H1 (cell line): ENCODE measurements at regions not wholly inside any gene's neighbourhood (a gene's known extent, or its start where the extent isn't known, plus 50 kb on each side); places are given as distances from the start of the nearest gene placed in this dataset.

Experiments used
- CTCF ChIA-PET: fragments of 300-600 bp; sonication (Branson Sonifier 250); formaldehyde crosslinking; loops from one replicate; lab custom pipeline; 2021; ENCODE audit not compliant: partially characterized antibody; lab: Charles Lee
- POLR2A ChIA-PET: fragments of 300-600 bp; sonication (Branson Sonifier 250); formaldehyde crosslinking; loops from one replicate; lab custom pipeline; 2021; ENCODE audit warnings: inconsistent platforms; ENCODE audit not compliant: partially characterized antibody; lab: Charles Lee
- DNase-seq, 2 experiments: peaks; one replicate each; pipeline versions ENCODE4 v3.0.0 to v3.0.0-alpha.2; 2010 to 2022; ENCODE audit warnings: low spot score in 2 of 2, low read depth in 1 of 2, mixed read lengths in 1 of 2
- FAIRE-seq: peaks from 2 replicates; lab custom pipeline; 2011; peaks lifted over from hg19 to GRCh38; lab: Jason Lieb, UNC
- H2AFZ ChIP-seq: 2 replicates; pipeline ENCODE4 v1.8.1; 2012; ENCODE audit warnings: low read length, inconsistent platforms
- H2AK5ac ChIP-seq: 2 replicates; pipeline ENCODE4 v1.6.1; 2013; ENCODE audit warnings: low read depth, low read length
- H2BK120ac ChIP-seq: replicated peaks from 2 replicates; pipeline ENCODE3; 2013; ENCODE audit warnings: low read depth, low read length, inconsistent platforms
- H2BK12ac ChIP-seq: 2 replicates; pipeline ENCODE4 v1.6.1; 2013; ENCODE audit warnings: low read depth, low read length
- H2BK15ac ChIP-seq: 2 replicates; pipeline ENCODE4 v1.6.1; 2013; ENCODE audit warnings: low read length
- H2BK20ac ChIP-seq: 2 replicates; pipeline ENCODE4 v1.6.1; 2013; ENCODE audit warnings: low read length
- H2BK5ac ChIP-seq: 2 replicates; pipeline ENCODE4 v1.6.1; 2013; ENCODE audit warnings: low read depth, low read length
- H3K14ac ChIP-seq: 2 replicates; pipeline ENCODE4 v1.6.1; 2013; ENCODE audit warnings: inconsistent platforms; ENCODE audit not compliant: insufficient read length
- H3K18ac ChIP-seq: 2 replicates; pipeline ENCODE4 v1.6.1; 2013; ENCODE audit warnings: low read length; ENCODE audit errors: extremely low read depth
- H3K23ac ChIP-seq: 2 replicates; pipeline ENCODE4 v1.6.1; 2013; ENCODE audit warnings: inconsistent platforms; ENCODE audit not compliant: insufficient read length
- H3K23me2 ChIP-seq: 2 replicates; pipeline ENCODE4 v1.6.1; 2013; ENCODE audit warnings: low read depth, low read length
- H3K27ac ChIP-seq: 2 replicates; pipeline ENCODE4 v1.6.1; 2011; ENCODE audit warnings: low read depth, low read length, inconsistent platforms
- H3K27me3 ChIP-seq, 4 experiments: replicated peaks in 1 of 4; 1 replicate in 1 of 4; 2 replicates in 3 of 4; pipeline versions ENCODE4 v1.6.1 to v1.8.1; 2011 to 2013; ENCODE audit warnings: low read length in 3 of 4, mild to moderate bottlenecking in 3 of 4, inconsistent platforms in 2 of 4, mixed read lengths in 2 of 4, moderate library complexity in 1 of 4; ENCODE audit not compliant: control insufficient read depth in 3 of 4, insufficient read depth in 3 of 4; ENCODE audit errors: extremely low read depth in 1 of 4
- H3K36me3 ChIP-seq, 4 experiments: 2 replicates each; pipeline versions ENCODE4 v1.6.1 to v1.8.1; 2011 to 2013; ENCODE audit warnings: mild to moderate bottlenecking in 4 of 4, low read length in 3 of 4, moderate library complexity in 2 of 4, control low read depth in 1 of 4, inconsistent platforms in 1 of 4; ENCODE audit not compliant: insufficient read depth in 4 of 4, control insufficient read depth in 2 of 4
- H3K4ac ChIP-seq: replicated peaks from 2 replicates; pipeline ENCODE3; 2013; ENCODE audit warnings: low read length, low read depth, mixed read lengths, inconsistent platforms; ENCODE audit not compliant: insufficient read length
- H3K4me1 ChIP-seq, 4 experiments: replicated peaks in 1 of 4; 1 replicate in 1 of 4; 2 replicates in 3 of 4; pipeline versions ENCODE4 v1.6.1 to v1.8.1; 2011 to 2013; ENCODE audit warnings: low read length in 3 of 4, inconsistent platforms in 2 of 4, mixed read lengths in 1 of 4; ENCODE audit not compliant: insufficient read depth in 4 of 4, control insufficient read depth in 3 of 4
- H3K4me2 ChIP-seq, 2 experiments: 2 replicates each; pipeline versions ENCODE4 v1.6.1 to v1.8.1; 2011 to 2013; ENCODE audit warnings: low read depth in 2 of 2, low read length in 2 of 2, control low read depth in 1 of 2, inconsistent platforms in 1 of 2, mild to moderate bottlenecking in 1 of 2; ENCODE audit not compliant: insufficient read depth in 1 of 2
- H3K4me3 ChIP-seq, 4 experiments: fragments of 200-600, 300-600 bp in 1 of 4; sonication (generic), shearing (Covaris generic), sonication (Bioruptor Twin) in 1 of 4; 2 replicates each; pipeline versions ENCODE4 v1.5.1 to v1.8.1; 2011 to 2016; ENCODE audit warnings: low read length in 4 of 4, low read depth in 3 of 4, control low read depth in 2 of 4, inconsistent platforms in 2 of 4, mild to moderate bottlenecking in 2 of 4, mixed read lengths in 1 of 4, moderate library complexity in 1 of 4; ENCODE audit not compliant: insufficient read depth in 2 of 4; ENCODE audit errors: extremely low read depth in 1 of 4
- H3K56ac ChIP-seq: replicated peaks from 2 replicates; pipeline ENCODE3; 2013; ENCODE audit warnings: low read depth, mild to moderate bottlenecking, mixed read lengths, low read length, inconsistent platforms; ENCODE audit not compliant: insufficient read length
- H3K79me1 ChIP-seq: 2 replicates; pipeline ENCODE4 v1.6.1; 2013; ENCODE audit warnings: low read depth, low read length, control low read depth
- H3K79me2 ChIP-seq, 2 experiments: 2 replicates each; pipeline versions ENCODE4 v1.6.1 to v1.8.1; 2012 to 2013; ENCODE audit warnings: low read length in 2 of 2, mild to moderate bottlenecking in 2 of 2, inconsistent platforms in 1 of 2; ENCODE audit not compliant: insufficient read depth in 2 of 2, control insufficient read depth in 1 of 2
- H3K9ac ChIP-seq, 4 experiments: replicated peaks in 1 of 4; 1 replicate in 1 of 4; 2 replicates in 3 of 4; pipeline versions ENCODE4 v1.6.1 to v1.8.1; 2011 to 2013; ENCODE audit warnings: low read depth in 3 of 4, low read length in 3 of 4, control low read depth in 2 of 4, mild to moderate bottlenecking in 2 of 4, moderate library complexity in 2 of 4, inconsistent platforms in 1 of 4; ENCODE audit errors: extremely low read depth in 1 of 4
- H3K9me3 ChIP-seq, 2 experiments: 2 replicates each; pipeline versions ENCODE4 v1.6.1 to v1.8.1; 2012 to 2013; ENCODE audit warnings: mild to moderate bottlenecking in 2 of 2, moderate library complexity in 2 of 2, control low read depth in 1 of 2, inconsistent platforms in 1 of 2, low read depth in 1 of 2, low read length in 1 of 2, mixed read lengths in 1 of 2; ENCODE audit not compliant: insufficient read depth in 2 of 2
- H4K20me1 ChIP-seq, 2 experiments: replicated peaks in 1 of 2; 2 replicates each; pipeline versions ENCODE3 to v1.8.1; 2011 to 2013; ENCODE audit warnings: inconsistent platforms in 2 of 2, low read length in 2 of 2, mild to moderate bottlenecking in 1 of 2; ENCODE audit not compliant: insufficient read depth in 2 of 2, control insufficient read depth in 1 of 2
- H4K5ac ChIP-seq: 2 replicates; pipeline ENCODE4 v1.6.1; 2013; ENCODE audit warnings: low read length, low read depth, mixed read lengths, inconsistent platforms; ENCODE audit not compliant: insufficient read length
- H4K8ac ChIP-seq: 2 replicates; pipeline ENCODE4 v1.8.0; 2013; ENCODE audit warnings: mild to moderate bottlenecking, moderate library complexity, low read length, inconsistent platforms; ENCODE audit not compliant: insufficient read depth; ENCODE audit errors: extremely low read depth
- H4K91ac ChIP-seq: replicated peaks from 2 replicates; pipeline ENCODE3; 2013; ENCODE audit warnings: low read length, mixed read lengths, inconsistent platforms; ENCODE audit not compliant: insufficient read length
- WGBS, 2 experiments: shearing (Covaris generic) in 1 of 2; methylation state at CpG; one replicate each; pipeline versions ENCODE4 v1.1.6 to v1.1.7; 2013 to 2015; ENCODE audit warnings: low lambda C conversion rate in 2 of 2, mixed read lengths in 2 of 2, inconsistent platforms in 1 of 2, low coverage in 1 of 2, missing lambda C conversion rate in 1 of 2; ENCODE audit not compliant: insufficient replicate concordance in 2 of 2, insufficient coverage in 1 of 2, insufficient read length in 1 of 2; ENCODE audit errors: extremely low coverage in 1 of 2, missing lambda C conversion rate in 1 of 2; 5-methylcytosine and 5-hydroxymethylcytosine counted together

DNA sequence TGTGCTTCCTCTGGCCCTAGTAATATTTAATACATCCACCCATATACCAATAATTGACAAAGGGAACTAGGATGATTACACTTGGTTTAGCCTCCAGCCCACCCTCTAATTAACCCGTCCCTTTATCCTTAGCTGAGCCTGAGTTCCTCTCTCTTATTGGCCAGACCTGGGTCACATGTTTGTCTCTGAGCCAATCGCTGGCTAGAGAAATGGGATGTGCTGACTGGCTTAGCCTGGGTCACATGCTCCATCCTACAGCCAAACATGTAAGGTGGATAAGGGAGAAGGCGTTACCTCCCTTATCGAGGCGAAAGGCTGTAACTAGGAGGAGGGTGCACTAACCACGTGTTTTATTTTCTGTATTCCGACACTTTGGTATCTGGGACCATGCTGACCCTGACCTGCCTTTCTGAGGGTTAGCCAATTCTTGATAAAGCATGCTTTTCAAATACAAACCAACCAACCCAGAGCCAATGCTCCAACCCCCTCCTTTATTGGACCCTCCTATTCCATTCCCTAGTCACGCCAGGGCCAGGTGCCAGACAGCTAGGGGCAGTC, 262.7 kb downstream of the PREX1 start:
- H2BK20ac ChIP-seq = no peak overlapping the region
- no peak overlapping the region for H3K4me2 ChIP-seq
- ChIA-PET CTCF (no interaction called here), POLR2A (no interaction called here)
- no peaks in the 10 kb centered on the region for H3K4me1 ChIP-seq
- H3K56ac ChIP-seq = no peak overlapping the region
- H3K23ac ChIP-seq = no peak overlapping the region
- no peak overlapping the region for H3K14ac ChIP-seq
- no peak overlapping the region for H3K4me3 ChIP-seq
- no peaks in the 10 kb centered on the region for H3K23me2 ChIP-seq
- no peak overlapping the region for H3K27ac ChIP-seq
- no peak overlapping the region for H3K4ac ChIP-seq
- DNase-seq = no peak
- no peak overlapping the region for H2BK5ac ChIP-seq
- no peak overlapping the region for H4K5ac ChIP-seq
- H3K27me3 ChIP-seq = no peaks in the 10 kb centered on the region
- FAIRE-seq = no peak
- 84% methylated on average over 8 of the region's 8 CpGs; no CpG with 5 or more reads in 1 of the 2 experiments for WGBS, 2 experiments
- no peaks in the 10 kb centered on the region for H3K36me3 ChIP-seq
- H3K18ac ChIP-seq = no peak overlapping the region
- H4K20me1 ChIP-seq = no peaks in the 10 kb centered on the region
- H3K9ac ChIP-seq = no peak overlapping the region
- H3K79me1 ChIP-seq = no peaks in the 10 kb centered on the region
- H3K79me2 ChIP-seq = no peaks in the 10 kb centered on the region
- no peak overlapping the region for H2BK120ac ChIP-seq
- H3K9me3 ChIP-seq = peaks cover 3 to 10% of the 10 kb centered on the region in 2 experiments; a peak in 2 of 4 replicates
- no peak overlapping the region for H2AK5ac ChIP-seq
- H4K91ac ChIP-seq = no peak overlapping the region
- H2AFZ ChIP-seq = no peak overlapping the region
- H2BK15ac ChIP-seq = no peak overlapping the region
- no peak overlapping the region for H2BK12ac ChIP-seq
- no peak overlapping the region for H4K8ac ChIP-seq
